ENCODE measurements at regions not wholly inside any gene's neighbourhood (a gene's known extent, or its start where the extent isn't known, plus 50 kb on each side); places are given as distances from the start of the nearest gene placed in this dataset.

GRCh38 chr10:3902809-3903410, 117.9 kb upstream of the KLF6 start:
- no peak for TF ChIP-seq CTCF (tag by site-specific recombination; IDR thresholded peaks at IDR 0.05)
- TF ChIP-seq ZNF121 (tag by site-specific recombination; IDR thresholded peaks at IDR 0.05), result no peak
